Testis (tissue), 2 donors: ENCODE measurements at regions not wholly inside any gene's neighbourhood (a gene's known extent, or its start where the extent isn't known, plus 50 kb on each side); places are given as distances from the start of the nearest gene placed in this dataset.

ENCODE experiments used
- POLR2A ChIP-seq: fragments of 450-650 bp; IDR thresholded peaks from one replicate; pipeline ENCODE4 v1.6.1; 2017; ENCODE audit warnings: antibody characterized with exemption, mild to moderate bottlenecking, moderate library complexity
- TF ChIP-seq, protein P1 (sequence below), 3 experiments: fragments of 450-650 bp in 2 of 3; fragments of 200-600 bp in 1 of 3; sonication (generic) in 1 of 3; IDR thresholded peaks; one replicate each; pipeline ENCODE4 v1.5.1; 2016 to 2019; ENCODE audit warnings: antibody characterized with exemption in 3 of 3, mild to moderate bottlenecking in 2 of 3, moderate library complexity in 1 of 3

DNA sequence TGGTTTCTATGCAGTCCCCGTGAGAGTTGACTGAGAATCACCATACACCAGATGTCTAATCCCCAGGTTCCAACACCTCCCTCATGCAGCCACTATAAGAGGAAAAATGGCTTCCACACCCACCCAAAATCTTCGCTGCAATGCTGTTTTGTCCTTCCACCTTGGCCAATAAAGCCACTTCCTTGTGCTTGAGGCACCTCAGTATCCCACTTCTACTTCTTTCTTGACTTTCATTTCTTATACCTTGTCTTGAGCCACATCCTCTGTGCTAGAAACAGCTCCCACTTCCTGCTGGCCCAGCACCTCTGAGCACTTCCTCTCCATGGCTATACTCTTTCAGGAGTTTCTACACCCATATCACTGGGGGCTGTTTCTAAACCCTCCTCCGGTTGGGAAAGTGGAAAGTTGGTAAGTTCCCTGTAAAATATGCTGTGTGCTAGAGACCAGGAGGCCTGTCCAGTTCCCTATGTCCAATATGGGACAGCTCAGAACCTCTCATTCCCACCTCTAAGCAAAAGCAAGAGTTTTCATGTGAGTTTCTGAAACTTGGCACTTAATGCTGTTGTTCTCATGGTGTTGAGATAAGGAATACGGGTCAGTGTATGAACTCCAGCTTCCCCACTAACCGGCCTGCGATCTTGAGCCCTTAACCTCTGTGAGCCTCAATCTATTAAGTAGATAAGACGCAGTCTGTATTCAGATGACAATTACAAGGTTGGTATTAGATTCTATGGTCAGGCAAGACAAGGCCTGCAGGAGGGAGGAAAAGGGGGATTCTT is 209.1 kb upstream of the ID2 start:
- no peak for TF ChIP-seq POLR2A
- TF ChIP-seq, protein P1, sequence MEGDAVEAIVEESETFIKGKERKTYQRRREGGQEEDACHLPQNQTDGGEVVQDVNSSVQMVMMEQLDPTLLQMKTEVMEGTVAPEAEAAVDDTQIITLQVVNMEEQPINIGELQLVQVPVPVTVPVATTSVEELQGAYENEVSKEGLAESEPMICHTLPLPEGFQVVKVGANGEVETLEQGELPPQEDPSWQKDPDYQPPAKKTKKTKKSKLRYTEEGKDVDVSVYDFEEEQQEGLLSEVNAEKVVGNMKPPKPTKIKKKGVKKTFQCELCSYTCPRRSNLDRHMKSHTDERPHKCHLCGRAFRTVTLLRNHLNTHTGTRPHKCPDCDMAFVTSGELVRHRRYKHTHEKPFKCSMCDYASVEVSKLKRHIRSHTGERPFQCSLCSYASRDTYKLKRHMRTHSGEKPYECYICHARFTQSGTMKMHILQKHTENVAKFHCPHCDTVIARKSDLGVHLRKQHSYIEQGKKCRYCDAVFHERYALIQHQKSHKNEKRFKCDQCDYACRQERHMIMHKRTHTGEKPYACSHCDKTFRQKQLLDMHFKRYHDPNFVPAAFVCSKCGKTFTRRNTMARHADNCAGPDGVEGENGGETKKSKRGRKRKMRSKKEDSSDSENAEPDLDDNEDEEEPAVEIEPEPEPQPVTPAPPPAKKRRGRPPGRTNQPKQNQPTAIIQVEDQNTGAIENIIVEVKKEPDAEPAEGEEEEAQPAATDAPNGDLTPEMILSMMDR (IDR thresholded peaks at IDR 0.05) = no peak
